RPMI8226 (cell line): ENCODE measurements at regions not wholly inside any gene's neighbourhood (a gene's known extent, or its start where the extent isn't known, plus 50 kb on each side); places are given as distances from the start of the nearest gene placed in this dataset.
"Not testable (repeated sequence)": the region's sequence is repeated elsewhere in the genome, so short reads cannot be mapped to it uniquely, and the experiment has no call there.

ENCODE experiments used
- DNase-seq: peaks from one replicate; pipeline ENCODE4 v3.0.0-alpha.2; 2015

DNA sequence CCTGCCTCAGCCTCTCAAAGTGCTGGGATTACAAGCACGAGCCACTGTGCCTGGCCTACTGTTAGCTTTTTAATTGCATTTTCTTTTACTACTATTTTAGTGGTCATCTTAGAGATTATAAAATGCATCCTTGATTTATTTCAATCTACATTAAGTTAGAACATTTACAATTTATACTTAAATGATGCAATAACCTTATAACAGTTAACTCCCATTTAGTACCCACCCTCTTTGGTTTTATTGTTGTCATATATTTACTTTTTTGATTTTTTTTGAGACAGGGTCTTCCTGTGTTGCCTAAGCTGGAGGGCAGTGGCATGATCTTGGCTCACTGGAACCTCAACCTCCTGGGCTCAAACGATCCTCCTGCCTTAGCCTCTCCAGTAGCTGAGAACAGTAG is 77.3 kb downstream of the PPCDC start:
- DNase-seq, result no peak

DNA sequence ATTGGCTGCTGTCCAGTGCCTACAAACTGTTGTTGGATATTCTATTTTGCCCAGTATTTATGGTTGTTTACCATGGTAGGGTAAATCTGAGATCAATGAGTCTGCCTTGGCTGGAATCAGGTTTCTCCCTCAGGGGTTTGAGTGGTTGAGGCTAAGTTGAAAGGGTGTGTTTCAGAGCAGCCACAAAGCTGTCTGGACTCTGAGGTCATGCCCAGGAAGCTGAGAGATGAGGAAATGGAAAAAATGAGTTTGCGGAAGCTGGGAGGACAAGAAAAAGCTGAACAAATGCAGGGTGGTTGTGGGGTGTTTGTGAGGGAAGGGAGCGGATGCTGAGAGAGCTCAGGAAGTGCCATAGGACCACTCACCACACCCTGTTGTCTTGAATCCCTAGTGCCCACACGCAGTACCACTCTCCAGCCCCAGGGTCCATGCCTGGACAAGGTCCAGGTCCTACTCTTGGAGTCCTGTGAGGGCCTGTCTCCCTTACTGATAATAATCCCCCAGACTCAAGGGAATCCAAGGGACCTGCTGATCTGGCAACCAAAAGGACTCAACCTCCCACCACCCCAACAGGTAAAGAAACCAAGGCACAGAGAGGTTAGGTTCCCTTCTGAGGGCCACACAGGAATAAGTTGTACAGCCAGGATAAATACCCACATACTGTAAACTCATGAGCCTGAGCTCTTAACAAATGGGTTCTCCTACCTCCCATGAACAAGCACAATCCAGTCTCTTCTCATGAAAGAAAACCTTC is 81.6 kb downstream of the PPCDC start:
- DNase-seq, result no peak

DNA sequence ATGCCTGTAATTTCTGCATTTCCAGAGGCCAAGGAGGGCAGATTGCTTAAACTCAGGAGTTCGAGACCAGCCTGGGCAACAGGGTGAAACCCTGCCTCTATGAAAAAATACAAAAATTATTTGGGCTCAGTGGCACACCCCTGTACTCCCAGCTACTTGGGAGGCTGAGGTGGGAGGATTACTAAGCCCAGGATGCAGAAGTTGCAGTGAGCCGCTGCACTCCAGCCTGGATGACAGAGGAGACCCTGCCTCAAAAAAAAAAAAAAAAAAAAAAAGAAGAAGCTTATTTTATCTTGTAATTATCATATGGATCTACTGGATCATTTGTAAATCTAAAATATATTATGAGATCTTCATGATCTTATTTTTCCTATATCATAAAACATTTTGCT is 84.1 kb downstream of the PPCDC start:
- no peak for DNase-seq

DNA sequence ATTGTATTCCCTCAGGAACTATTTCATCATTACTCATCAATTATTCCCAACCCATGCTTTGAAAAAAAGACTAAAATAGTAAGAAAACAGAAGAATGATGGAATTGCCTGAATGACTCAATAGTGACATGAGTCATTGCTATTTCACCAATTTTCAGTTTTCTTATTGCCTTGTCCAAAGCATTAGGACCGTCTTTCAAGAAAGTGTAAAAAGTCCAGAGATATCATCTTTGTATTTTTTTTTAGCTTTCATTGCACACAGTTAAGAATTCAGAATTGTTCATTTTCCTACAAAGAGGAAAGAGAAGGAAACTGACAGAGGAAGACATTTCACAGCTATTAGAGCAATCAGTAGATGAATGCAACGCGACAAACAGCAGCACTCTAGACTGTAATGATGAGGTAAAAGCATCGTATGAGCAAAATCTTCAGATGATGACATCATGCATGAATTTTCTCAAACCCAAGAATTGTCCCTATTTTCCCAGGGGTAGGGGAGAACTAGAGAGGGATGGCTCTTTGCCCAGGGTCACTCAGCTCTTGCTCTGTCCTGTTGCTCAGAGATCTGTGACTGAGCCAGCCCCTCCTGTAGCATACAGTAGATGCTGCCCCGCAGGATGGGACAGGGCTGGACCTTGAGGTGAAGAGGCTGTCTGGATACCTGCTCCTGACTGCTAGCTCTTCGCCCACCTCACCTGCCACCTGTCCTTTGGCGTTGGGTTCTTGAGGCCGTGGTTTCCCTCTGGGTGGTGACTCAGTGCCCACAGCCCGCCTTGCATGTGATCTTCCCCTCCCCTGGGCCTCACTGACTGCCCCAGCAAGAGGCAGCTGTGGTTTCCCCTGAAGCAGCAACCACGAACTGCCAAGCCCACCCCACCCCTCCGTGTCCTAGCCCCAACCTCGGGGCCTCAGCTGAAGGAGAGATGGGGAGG is 84.8 kb downstream of the PPCDC start:
- DNase-seq, result peak; percentile 80

DNA sequence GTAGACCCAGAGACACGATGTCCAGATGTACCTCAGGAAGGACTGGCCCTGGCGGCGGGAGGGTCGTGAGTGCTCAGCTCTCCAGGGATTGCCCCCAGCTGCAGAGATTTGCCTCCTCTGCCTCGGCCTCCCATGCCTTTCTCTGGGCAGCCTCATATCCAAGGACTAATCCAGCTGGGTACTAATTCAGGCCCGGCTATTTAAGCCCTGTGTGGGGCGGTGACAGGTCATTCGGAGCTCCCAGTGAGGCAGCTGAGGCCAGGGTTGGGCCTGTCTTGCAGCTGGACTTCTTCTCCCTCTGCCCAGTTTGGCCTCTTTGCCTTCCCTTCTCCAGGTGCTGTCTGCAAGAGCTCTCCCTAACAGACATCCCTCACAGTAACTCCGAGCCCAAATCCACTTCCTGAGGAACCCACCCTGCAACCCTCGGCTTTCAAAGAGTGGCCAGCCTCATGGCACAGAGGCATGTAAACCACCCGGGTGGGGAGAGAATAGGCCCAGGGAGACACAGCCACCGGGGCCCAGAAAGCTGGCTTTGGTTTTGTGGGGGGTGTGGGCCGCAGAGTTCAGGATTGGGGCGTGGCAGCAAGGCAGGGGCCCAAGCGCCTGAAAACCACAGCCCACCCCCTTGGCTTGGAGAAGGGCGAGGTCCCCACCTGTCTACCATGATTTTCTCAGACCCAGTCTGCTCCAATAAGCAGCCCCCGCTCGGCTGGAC is 85.8 kb downstream of the PPCDC start:
- DNase-seq, result no peak

DNA sequence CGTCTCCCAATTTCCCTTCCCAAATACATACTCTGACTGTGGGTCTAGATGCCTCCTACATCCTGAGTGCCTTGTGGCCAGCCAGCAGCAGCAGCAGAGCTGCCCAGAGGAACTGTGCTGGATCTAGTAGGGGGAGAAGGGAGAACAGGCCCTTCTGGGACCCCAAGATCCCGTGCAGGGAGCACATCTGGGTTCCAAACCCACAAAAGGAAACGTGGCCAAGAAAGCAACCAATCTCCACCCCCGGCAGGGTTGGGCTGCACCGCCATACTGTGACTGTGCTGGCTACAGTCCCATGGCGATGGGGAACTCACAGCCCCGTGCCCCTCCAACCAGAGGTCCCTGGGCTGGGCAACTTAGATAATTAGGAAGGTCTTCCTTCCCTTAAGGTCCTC is 86.3 kb downstream of the PPCDC start:
- DNase-seq, result no peak

DNA sequence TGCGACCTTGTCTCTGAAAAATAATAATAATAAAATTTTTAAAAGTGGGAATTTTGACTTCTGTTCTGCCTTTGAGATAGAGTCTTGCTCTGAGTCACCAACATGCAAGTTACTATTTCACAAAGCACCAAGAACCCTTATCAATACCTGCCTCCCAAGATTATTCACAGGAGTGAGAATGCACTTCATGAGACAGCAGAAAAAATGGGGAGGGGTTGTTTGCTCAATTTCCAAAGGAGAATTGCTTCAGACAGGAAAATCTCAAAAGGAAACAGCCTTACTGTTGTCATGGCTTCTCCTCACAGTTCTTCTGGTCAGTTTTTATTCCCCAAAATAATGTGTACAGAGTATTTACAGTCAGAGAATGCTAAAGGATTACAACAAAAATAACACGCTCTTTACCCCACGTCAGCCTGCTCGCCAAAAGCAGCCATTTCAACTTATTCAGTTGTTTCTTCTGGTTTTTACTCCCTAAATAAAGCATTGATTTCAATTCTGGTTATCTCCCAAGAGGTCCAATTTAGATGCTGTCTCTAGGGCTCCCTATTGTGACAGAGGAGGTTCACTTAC is 89.0 kb downstream of the PPCDC start:
- no peak for DNase-seq

DNA sequence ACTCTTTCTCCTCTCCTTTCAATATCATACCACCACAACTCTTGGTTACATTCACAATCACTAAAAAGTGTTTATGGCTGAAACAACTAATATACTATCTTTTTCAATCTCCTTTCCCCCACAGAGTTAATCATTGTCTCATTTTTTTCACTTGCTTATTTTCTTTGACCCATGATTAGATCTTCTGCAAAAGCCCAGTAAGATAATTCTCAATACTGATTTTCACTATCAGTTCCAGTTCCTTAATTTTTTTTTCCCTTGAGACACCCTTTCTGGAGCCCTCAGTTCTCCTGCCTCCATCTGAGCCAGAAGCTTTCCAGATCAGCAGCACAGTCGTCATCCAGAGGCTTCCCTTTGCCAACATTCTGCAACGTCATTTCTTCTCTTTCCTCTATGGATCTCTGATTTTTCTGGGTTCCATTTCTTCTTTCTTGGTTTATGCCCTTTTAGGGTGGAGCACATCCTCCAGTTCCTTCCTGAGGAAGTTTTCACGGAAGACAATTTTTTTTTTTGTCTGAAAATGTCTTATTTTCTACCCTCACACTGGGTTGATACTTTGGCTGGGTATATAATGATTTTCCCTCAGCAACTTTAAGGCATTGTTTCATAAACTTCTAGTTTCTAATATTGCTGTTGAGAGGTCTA is 88.7 kb upstream of the C15orf39 start:
- DNase-seq, result no peak

DNA sequence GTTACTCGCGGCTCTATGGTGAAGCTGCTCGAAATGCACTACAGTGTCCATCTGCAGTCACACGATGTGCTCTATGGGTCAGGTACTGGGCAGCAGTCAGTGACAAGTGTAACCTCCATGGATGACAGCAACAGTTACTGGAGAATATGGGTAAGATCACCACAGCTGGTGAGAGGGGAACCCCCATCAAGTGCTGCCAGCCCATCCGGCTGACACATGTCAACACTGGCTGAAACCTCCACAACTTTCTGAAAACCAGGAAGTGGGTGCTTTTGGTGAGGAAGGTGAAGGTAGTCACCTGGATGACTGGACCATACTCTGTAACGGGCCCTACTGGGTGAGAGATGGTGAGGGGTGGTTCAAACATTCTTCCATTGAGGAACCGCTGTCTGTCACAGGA is 87.4 kb upstream of the C15orf39 start:
- DNase-seq, result no peak

DNA sequence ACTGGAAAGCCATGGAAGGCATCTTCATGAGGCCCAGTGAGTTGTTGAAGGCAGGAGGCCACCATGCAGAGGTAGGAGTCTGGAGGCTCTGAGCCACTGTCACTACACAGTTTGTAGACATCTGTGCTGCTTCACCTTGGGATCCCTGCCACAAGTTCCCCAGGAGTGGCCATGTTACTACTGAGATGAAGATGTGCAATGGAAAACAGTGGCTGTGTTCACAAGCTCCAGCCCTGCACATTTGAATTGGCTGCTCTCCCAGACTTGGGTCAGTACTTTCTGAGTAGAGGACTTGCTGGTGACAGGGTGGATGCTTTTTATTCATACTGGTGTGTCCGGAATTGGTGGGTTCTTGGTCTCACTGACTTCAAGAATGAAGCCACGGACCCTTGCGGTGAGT is 86.9 kb upstream of the C15orf39 start:
- DNase-seq, result no peak

DNA sequence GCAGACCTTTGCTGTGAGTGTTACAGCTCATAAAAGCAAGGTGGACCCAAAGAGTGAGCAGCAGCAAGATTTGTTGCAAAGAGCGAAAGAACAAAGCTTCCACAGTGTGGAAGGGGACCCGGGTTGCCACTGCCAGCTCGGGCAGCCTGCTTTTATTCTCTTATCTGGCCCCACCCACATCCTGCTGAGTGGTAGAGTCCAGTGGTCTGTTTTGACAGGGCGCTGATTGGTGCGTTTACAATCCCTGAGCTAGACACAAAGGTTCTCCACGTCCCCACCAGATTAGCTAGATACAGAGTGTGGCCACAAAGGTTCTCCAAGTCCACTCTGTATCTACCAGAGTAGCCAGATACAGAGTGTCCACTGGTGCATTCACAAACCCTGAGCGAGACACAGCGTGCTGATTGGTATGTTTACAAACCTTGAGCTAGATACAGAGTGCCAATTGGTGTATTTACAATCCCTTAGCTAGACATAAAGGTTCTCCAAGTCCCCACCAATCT is 86.2 kb upstream of the C15orf39 start:
- not testable (repeated sequence) for DNase-seq

DNA sequence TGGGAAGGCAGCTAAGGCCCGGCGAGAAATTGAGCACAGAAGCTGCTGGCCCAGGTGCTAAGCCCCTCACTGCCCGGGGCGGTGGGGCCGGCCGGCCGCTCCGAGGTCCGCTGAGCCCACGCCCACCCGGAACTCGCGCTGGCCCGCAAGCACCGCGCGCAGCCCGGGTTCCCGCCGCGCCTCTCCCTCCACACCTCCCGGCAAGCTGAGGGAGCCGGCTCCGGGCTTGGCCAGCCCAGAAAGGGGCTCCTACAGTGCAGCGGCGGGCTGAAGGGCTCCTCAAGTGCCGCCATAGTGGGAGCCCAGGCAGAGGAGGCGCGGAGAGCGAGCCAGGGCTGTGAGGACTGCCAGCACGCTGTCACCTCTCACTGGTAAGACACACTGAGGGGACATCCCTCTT is 85.5 kb upstream of the C15orf39 start:
- not testable (repeated sequence) for DNase-seq

DNA sequence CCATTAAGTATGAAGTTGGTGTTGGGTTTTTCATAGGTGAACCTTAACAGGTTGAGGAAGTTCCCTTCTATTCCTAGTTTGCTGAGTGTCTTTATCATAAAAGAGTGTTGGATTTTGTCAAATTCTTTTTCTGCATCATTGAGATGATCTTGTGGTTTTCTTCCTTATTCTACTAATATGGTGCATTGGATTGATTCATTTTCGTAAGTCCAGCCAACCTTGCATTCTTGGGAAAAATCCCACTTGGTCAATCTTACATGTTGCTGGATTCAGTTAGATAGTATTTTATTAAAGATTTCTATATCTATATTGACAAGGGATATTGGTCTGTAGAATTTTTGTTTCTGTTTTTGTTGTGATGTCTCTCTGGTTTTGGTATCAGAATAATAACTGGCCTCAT is 83.7 kb upstream of the C15orf39 start:
- DNase-seq, result no peak

DNA sequence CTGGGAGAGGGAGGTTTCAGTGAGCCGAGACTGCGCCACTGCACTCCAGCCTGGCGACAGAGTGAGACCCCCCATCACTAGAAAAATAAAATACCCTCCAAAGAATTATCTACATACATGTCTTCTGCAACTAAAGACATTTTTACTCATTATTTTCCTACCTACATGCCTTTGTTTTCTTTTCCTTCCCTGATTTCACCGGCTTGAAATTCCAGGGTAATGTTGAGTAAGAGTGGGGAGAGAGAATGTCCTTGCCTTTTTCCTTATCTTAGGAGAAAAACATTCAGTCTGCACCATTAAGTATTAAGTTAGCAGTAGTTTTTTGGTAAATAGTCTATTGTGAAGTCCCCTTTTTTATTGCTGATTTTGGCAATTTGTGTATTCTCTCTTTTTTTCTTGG is 82.4 kb upstream of the C15orf39 start:
- not testable (repeated sequence) for DNase-seq

DNA sequence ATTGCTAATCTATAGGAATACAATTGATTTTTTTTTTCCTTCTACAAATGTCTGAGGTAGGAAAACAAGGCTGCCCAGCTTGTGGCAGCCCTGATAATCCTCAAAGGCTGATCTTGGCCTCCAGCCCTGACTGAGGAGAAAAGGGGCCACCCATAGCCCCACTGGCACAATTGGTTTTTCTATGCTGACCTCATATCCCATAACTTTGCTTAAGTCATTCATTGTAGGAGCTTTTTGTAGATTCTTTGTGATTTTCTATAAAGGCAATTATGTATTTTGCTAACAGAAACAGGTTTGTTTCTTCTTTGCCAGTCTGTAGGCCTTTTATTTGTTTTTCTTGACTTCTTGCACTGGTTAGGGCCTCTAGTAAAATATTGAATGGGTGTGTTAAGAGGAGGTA is 80.2 kb upstream of the C15orf39 start:
- no peak for DNase-seq

DNA sequence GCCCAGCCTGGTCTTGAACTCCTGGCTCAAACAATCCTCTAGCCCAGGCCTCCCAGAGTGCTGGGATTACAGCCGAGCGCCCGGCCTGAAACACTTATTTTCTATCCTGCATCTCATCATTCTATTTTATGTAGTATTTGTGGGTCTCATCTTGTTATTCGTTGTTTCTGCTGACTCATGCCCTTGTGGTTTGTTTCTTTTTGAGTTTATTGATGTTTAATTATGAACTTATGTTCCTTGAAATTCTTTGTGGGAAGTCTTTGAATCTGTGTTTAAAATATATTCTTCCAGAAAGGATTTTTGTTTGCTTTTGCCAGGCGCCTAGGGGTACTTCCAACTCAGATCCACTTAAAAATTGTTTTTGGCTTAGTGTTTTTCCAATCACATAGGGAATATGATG is 78.3 kb upstream of the C15orf39 start:
- no peak for DNase-seq

DNA sequence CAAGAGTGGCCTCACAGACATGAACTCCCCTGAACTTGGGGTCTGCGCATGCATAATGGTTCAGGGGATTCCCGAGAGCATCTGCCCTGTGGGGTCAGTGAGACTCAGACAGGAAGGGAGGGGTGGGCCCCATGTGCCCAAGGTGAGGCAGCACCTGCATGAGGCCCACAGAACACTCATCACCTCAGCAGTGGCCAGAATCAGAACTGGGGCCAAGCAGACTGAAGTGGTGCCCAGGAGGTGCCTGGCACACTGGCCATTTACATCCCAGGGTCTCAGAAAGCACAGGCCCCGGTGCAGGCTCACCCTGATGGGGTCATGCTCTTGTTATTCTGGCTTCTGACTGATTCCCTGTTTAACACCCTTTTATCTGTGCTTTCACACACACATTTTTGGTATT is 77.4 kb upstream of the C15orf39 start:
- not testable (repeated sequence) for DNase-seq

DNA sequence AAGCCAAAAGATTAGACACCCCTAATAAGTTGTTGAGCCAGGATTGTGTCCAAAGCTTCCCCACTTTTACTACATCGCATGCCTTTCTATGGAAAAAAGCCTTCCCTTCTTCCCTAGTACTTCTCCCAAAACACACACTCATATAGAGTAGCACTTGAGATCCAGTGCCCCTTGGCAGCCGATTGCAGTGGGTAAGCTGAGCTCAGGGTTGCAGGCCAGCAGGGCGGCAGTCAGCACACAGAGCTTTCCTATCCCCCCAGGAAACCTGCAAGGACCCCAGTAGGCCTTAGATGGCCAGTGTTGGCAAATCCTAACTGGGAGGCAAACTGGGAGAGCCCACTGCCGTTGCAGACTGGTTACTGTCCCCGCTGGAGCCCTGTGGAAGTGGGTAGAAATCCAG is 75.7 kb upstream of the C15orf39 start:
- no peak for DNase-seq

DNA sequence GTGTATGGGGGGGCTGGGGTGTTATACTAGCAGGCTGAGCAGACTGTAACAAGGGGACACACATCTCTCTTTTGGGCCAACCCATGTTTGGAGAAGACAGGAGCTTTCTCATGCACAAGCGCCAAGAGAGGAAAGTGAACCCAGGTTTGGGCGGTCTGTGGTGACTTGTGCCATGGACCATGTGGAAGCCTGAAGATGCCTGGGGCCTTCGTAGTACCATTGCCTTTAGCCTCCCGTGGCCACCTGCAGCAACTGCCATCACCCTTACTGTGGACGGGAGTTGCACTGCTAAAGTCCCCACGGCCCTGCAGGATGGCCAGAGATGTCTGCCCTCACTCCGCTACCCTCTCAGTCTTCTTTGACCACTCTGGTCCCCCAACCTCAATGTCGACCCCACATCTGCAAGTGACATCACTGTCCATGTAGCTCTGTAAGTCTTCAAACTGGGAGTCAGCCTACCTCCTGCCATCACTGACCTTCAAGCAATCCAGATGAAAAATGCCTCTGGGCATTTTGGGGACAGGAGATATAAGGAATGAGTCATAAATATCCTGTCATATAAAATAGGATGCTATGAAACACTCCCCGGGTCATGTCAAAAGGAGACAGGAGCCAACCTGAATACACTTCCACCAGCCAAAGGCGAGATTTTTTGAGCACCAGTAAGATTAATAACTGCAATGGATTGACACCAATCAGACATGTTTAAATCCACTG is 74.7 kb upstream of the C15orf39 start:
- DNase-seq, result no peak

DNA sequence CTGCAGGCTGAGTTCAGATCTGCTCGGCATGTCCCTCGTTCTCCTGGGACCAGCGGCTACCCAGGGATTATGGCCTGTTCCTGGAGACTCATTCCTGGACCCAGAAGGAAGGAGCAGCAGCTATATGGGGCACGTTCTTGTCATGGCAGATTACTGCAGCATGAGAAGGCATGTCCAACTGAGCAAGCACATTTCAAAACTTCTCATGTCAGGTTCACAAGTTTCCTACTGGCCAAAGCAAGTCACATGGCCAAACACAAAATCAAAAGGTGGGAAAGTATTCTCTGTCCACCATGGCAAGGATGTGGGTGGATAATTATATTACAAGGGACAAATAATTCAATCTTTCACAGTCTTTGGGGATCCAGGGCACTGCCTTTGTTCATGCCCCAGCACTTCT is 71.9 kb upstream of the C15orf39 start:
- no peak for DNase-seq

DNA sequence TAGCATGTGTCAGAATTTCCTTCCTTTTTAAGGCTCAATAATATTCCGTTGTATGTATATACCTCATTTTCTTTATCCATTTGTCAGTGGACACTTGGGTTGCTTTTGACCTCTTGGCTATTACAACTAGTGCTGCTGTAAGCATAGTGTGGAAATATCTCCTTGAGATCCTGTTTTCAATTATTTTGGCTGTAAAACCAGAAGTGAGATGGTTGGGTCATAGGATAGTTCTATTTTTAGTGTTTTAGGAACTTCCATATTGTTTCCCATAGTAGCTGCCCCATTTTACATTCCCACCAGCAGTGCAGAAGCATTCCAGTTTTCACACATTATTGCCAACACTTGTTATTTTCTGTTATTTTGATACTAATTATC is 70.4 kb upstream of the C15orf39 start:
- DNase-seq, result no peak

DNA sequence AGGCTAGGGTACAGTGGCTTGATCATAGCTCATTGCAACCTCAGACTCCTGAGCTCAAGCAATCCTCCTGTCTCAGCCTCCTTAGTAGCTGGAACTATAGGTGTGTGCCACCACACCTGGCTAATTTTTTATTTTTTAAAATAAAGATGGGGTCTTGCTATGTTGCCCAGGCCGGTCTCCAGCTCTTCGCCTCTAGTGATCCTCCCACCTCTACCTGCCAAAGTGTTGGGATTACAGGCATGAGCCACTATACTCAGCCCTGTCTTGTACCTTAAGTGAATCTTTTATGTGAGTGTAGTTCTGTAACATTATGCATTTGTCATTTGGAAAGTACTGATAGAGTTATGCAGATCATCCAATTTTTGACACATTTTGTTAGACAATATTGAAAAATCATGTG is 66.9 kb upstream of the C15orf39 start:
- no peak for DNase-seq
